Smooth muscle cell (in vitro differentiated cells): ENCODE measurements at regions not wholly inside any gene's neighbourhood (a gene's known extent, or its start where the extent isn't known, plus 50 kb on each side); places are given as distances from the start of the nearest gene placed in this dataset.

ENCODE experiments used
- DNase-seq: peaks from one replicate; lab custom pipeline; 2025; ENCODE audit not compliant: unreplicated experiment; lab: John Stamatoyannopoulos, UW
- H2AFZ ChIP-seq: fragments of 200-600 bp; sonication (generic); 2 replicates; pipeline ENCODE4 v1.6.0; 2016; ENCODE audit warnings: antibody characterized with exemption, low read depth, mild to moderate bottlenecking
- H3F3A ChIP-seq: fragments of 200-600 bp; sonication (generic); 2 replicates; pipeline ENCODE4 v1.6.0; 2017; ENCODE audit warnings: antibody characterized with exemption, low read depth
- H3K27ac ChIP-seq: fragments of 200-600 bp; sonication (generic); 2 replicates; pipeline ENCODE4 v1.5.1; 2016; ENCODE audit warnings: low read depth, mild to moderate bottlenecking
- H3K27me3 ChIP-seq: fragments of 200-600 bp; sonication (generic); 2 replicates; pipeline ENCODE4 v1.6.1; 2016; ENCODE audit warnings: low read depth, mild to moderate bottlenecking
- H3K36me3 ChIP-seq: fragments of 200-600 bp; sonication (generic); 2 replicates; pipeline ENCODE4 v1.5.1; 2016; ENCODE audit warnings: low read depth
- H3K4me1 ChIP-seq: fragments of 200-600 bp; sonication (generic); 2 replicates; pipeline ENCODE4 v1.5.1; 2016; ENCODE audit warnings: low read depth
- H3K4me2 ChIP-seq: fragments of 200-600 bp; sonication (generic); 2 replicates; pipeline ENCODE4 v1.6.0; 2016; ENCODE audit warnings: mild to moderate bottlenecking
- H3K4me3 ChIP-seq: fragments of 200-600 bp; sonication (generic); 2 replicates; pipeline ENCODE4 v1.5.1; 2016; ENCODE audit warnings: mild to moderate bottlenecking
- H3K79me2 ChIP-seq: fragments of 200-600 bp; sonication (generic); 2 replicates; pipeline ENCODE4 v1.6.0; 2016; ENCODE audit warnings: low read depth, mild to moderate bottlenecking
- H3K9ac ChIP-seq: fragments of 200-600 bp; sonication (generic); 2 replicates; pipeline ENCODE4 v1.6.0; 2016; ENCODE audit warnings: low read depth
- H3K9me3 ChIP-seq: fragments of 200-600 bp; sonication (generic); replicated peaks from 2 replicates; pipeline ENCODE4 v1.5.1; 2016; ENCODE audit warnings: low read depth
- H4K20me1 ChIP-seq: fragments of 200-600 bp; sonication (generic); 2 replicates; pipeline ENCODE4 v1.6.0; 2016; ENCODE audit warnings: low read depth
- WGBS: methylation state at CpG from one replicate; pipeline ENCODE4 v1.1.7; 2016; ENCODE audit warnings: low lambda C conversion rate; 5-methylcytosine and 5-hydroxymethylcytosine counted together
- TF ChIP-seq, protein P1 (sequence below): fragments of 200-600 bp; sonication (generic); IDR thresholded peaks from 2 replicates; pipeline ENCODE4 v1.5.1; 2017; ENCODE audit warnings: borderline replicate concordance, mild to moderate bottlenecking, antibody characterized with exemption; ENCODE audit not compliant: insufficient read depth, poor library complexity, severe bottlenecking

DNA sequence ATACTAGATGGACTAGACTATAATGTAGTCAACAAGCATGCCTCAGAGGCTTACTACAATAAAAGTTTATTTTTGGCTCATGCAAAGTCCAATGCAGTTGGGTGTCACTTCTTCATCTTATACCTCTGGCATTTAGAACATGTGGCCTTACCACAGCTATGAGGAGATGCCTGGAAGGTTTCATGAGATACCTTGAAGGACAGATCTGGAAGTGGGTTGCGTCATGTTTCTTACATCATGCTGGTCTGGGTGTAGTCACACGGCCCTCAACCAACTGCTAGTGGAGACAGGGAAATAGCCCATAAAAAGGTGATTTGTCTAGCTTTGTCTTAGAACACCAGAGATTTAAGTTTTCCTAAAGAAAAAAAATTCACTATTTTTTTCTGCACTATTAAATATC, 91.7 kb upstream of the MMADHC start:
- Histone ChIP-seq H3K9me3 (no peaks in the 10 kb centered on the region), H4K20me1 (no peaks in the 10 kb centered on the region), H3K9ac (no peak overlapping the region), H3F3A (no peaks in the 10 kb centered on the region), H3K27me3 (no peaks in the 10 kb centered on the region), H2AFZ (no peak overlapping the region), H3K79me2 (no peaks in the 10 kb centered on the region), H3K4me1 (no peaks in the 10 kb centered on the region), H3K36me3 (no peaks in the 10 kb centered on the region), H3K4me3 (no peak overlapping the region), H3K27ac (peak overlapping the region; percentile 38), H3K4me2 (no peak overlapping the region)
- TF ChIP-seq, protein P1, sequence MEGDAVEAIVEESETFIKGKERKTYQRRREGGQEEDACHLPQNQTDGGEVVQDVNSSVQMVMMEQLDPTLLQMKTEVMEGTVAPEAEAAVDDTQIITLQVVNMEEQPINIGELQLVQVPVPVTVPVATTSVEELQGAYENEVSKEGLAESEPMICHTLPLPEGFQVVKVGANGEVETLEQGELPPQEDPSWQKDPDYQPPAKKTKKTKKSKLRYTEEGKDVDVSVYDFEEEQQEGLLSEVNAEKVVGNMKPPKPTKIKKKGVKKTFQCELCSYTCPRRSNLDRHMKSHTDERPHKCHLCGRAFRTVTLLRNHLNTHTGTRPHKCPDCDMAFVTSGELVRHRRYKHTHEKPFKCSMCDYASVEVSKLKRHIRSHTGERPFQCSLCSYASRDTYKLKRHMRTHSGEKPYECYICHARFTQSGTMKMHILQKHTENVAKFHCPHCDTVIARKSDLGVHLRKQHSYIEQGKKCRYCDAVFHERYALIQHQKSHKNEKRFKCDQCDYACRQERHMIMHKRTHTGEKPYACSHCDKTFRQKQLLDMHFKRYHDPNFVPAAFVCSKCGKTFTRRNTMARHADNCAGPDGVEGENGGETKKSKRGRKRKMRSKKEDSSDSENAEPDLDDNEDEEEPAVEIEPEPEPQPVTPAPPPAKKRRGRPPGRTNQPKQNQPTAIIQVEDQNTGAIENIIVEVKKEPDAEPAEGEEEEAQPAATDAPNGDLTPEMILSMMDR = no peak
- DNase-seq = no peak
- WGBS = 52% methylated on average over 2 of the region's 2 CpGs

DNA sequence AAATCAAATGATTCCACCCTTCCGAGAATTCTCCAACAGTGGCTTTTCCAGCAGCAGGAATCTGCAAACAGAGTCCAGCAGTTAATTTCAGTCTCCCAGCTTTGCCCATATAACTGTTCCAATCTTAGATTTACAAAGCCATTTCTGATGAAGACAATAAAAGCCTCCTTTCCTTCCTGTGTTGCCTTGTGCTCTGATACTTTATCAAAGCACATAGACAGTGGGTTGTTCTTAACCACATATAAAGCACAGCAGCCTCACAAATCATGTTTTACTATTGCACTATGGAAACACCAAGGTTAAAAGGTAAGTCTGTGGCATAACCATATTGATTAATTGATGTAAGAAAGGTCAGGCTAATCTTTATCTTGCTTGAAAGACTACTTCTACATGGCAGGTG, 89.8 kb upstream of the MMADHC start:
- Histone ChIP-seq H4K20me1 (no peaks in the 10 kb centered on the region), H3K9me3 (no peaks in the 10 kb centered on the region), H3K27me3 (no peaks in the 10 kb centered on the region), H3K4me3 (no peak overlapping the region), H3K4me2 (no peak overlapping the region), H3K79me2 (no peaks in the 10 kb centered on the region), H3K27ac (no peak overlapping the region), H3K4me1 (no peaks in the 10 kb centered on the region), H2AFZ (no peak overlapping the region), H3K9ac (no peak overlapping the region), H3F3A (no peaks in the 10 kb centered on the region), H3K36me3 (no peaks in the 10 kb centered on the region)
- WGBS = 88% methylated on average over 1 of the region's 1 CpG
- DNase-seq = no peak
- TF ChIP-seq, protein P1 = no peak

DNA sequence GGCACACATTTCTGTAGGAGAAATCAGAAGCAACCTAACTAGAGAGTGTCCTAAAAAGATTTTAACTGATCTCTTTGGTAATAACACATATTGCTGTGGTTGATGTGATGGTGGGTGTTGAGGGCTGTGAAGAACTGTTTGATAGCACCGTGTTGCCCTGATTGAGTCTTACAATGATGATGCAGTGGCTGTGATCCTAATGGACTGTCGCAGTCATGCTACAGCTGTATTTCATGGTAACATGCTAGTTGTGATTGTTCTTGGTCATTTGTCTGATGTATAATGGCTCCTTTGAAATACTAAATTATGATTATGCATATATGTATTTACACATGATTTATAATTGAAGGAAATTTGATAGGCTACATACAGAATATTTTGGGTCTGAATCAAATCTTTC, 82.5 kb upstream of the MMADHC start:
- no peaks in the 10 kb centered on the region for H3F3A ChIP-seq
- H3K36me3 ChIP-seq = no peaks in the 10 kb centered on the region
- no peaks in the 10 kb centered on the region for H4K20me1 ChIP-seq
- H3K79me2 ChIP-seq = no peaks in the 10 kb centered on the region
- no peak overlapping the region for H3K9ac ChIP-seq
- no peaks in the 10 kb centered on the region for H3K9me3 ChIP-seq
- no peaks in the 10 kb centered on the region for H3K27me3 ChIP-seq
- no peaks in the 10 kb centered on the region for H3K4me1 ChIP-seq
- H3K4me3 ChIP-seq = no peak overlapping the region
- WGBS = 83% methylated on average over 2 of the region's 2 CpGs
- TF ChIP-seq, protein P1 = no peak
- H3K27ac ChIP-seq = no peak overlapping the region
- no peak overlapping the region for H2AFZ ChIP-seq
- H3K4me2 ChIP-seq = no peak overlapping the region
- DNase-seq = no peak

DNA sequence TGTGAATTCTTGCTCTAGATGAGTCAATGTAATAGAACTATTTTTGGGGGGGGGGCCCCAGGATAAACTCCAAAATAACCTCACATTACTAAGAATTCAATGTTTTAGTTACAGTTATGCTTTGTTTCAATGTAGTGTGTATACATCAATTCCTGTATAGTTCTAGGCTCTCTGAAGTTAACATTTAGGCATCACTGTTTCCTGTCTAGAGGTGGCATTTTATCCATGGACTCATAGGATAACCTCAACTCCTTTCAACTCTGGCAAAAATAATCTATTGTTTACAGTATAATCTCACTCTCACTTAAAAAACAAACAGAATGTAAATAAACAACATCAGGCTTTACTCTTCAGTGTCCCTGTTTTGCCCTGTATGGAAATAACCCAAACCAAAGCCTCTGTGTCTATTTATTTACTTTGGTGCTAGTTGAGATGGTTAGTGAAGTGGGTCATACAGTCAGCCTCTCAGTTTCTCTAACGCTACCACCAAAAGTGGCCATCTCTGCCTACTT, 79.3 kb upstream of the MMADHC start:
- H3K27me3 ChIP-seq = no peaks in the 10 kb centered on the region
- H3K79me2 ChIP-seq = no peaks in the 10 kb centered on the region
- DNase-seq = no peak
- no peaks in the 10 kb centered on the region for H4K20me1 ChIP-seq
- no peaks in the 10 kb centered on the region for H3K4me1 ChIP-seq
- H3K9me3 ChIP-seq = no peaks in the 10 kb centered on the region
- no peak overlapping the region for H3K27ac ChIP-seq
- no peaks in the 10 kb centered on the region for H3K36me3 ChIP-seq
- TF ChIP-seq, protein P1 = no peak
- H3K9ac ChIP-seq = no peak overlapping the region
- H3K4me3 ChIP-seq = no peak overlapping the region
- no peak overlapping the region for H3K4me2 ChIP-seq
- H2AFZ ChIP-seq = no peak overlapping the region
- WGBS = 39% methylated on average over 1 of the region's 1 CpG
- H3F3A ChIP-seq = peaks cover 3% of the 10 kb centered on the region
